ENCODE measurements at regions not wholly inside any gene's neighbourhood (a gene's known extent, or its start where the extent isn't known, plus 50 kb on each side); places are given as distances from the start of the nearest gene placed in this dataset.

GRCh38 chr5:67901814-67902496 lies 313.6 kb upstream of the PIK3R1 start:
- Histone ChIP-seq H3K27me3 (replicated peaks in 1 of 2; ENCODE audit: control insufficient read depth in 2 of 2, insufficient read depth in 2 of 2, low read length in 1 of 2) (no peaks in the 10 kb centered on the region), H3K79me2 (ENCODE audit: control insufficient read depth, insufficient read depth, low read length) (no peaks in the 10 kb centered on the region), H3K9ac (ENCODE audit: control insufficient read depth, insufficient read depth, low read length) (no peak overlapping the region), H3K4me2 (ENCODE audit: control insufficient read depth, insufficient read depth) (no peak overlapping the region), H3K36me3 (ENCODE audit: control insufficient read depth in 2 of 2, insufficient read depth in 2 of 2, low read length in 1 of 2) (no peaks in the 10 kb centered on the region), H2AFZ (ENCODE audit: control insufficient read depth, low read depth, low read length) (no peak overlapping the region), H3K27ac (ENCODE audit: control insufficient read depth, insufficient read depth) (no peak overlapping the region), H3K4me3 (no peak overlapping the region), H3K9me3 (replicated peaks; ENCODE audit: control insufficient read depth, insufficient read depth, low read length) (no peaks in the 10 kb centered on the region), H3K4me1 (ENCODE audit: control insufficient read depth, insufficient read depth, low read length) (no peaks in the 10 kb centered on the region), H4K20me1 (ENCODE audit: control insufficient read depth, insufficient read depth) (no peaks in the 10 kb centered on the region)
- FAIRE-seq, result no peak
- ChIA-PET POLR2A (no interaction called here), RAD21 (ENCODE audit: unreplicated experiment) (no interaction called here), SMC1A (ENCODE audit: uncharacterized antibody, unreplicated experiment) (no interaction called here), CTCF (no interaction called here)
- no peak for TF ChIP-seq SRF (IDR thresholded peaks at IDR 0.05; ENCODE audit: low read depth in 2 of 2, low read length in 2 of 2)
- in situ Hi-C loops (cut with MboI) (no loop called here), intact Hi-C loops (cut with micrococcal nuclease; ENCODE audit: unreplicated experiment) (no loop called here)
- ATAC-seq, result no peak
- no peak for DNase-seq (ENCODE audit: low read depth, low spot score)
- 45% methylated on average over 7 of the region's 7 CpGs for WGBS (ENCODE audit: insufficient coverage, insufficient replicate concordance, low lambda C conversion rate, missing lambda C conversion rate)
- no TSS peak for BruUV-seq (replicated peaks)

- H3K4me3 ChIP-seq, result no peak overlapping the region
- no peaks in the 10 kb centered on the region; the same call in 2 of the 3 replicates for H3K9me3 ChIP-seq (replicated peaks; ENCODE audit: control insufficient read depth, insufficient read depth, low read length)
- ChIA-PET RAD21 (ENCODE audit: unreplicated experiment) (no interaction called here), SMC1A (ENCODE audit: uncharacterized antibody, unreplicated experiment) (no interaction called here), CTCF (no interaction called here), POLR2A (no interaction called here)
- no peaks in the 10 kb centered on the region for H3K4me1 ChIP-seq (ENCODE audit: control insufficient read depth, insufficient read depth, low read length)
- H3K9ac ChIP-seq (ENCODE audit: control insufficient read depth, insufficient read depth, low read length), result no peak overlapping the region
- FAIRE-seq, result no peak
- no TSS peak for BruUV-seq (replicated peaks)
- no peak for ATAC-seq
- intact Hi-C loops (cut with micrococcal nuclease; ENCODE audit: unreplicated experiment), result no loop called here
- DNase-seq (ENCODE audit: low read depth, low spot score), result no peak
- H3K36me3 ChIP-seq (ENCODE audit: control insufficient read depth in 2 of 2, insufficient read depth in 2 of 2, low read length in 1 of 2), result no peaks in the 10 kb centered on the region
- in situ Hi-C loops (cut with MboI), result no loop called here
- H4K20me1 ChIP-seq (ENCODE audit: control insufficient read depth, insufficient read depth), result no peaks in the 10 kb centered on the region
- no peaks in the 10 kb centered on the region for H3K79me2 ChIP-seq (ENCODE audit: control insufficient read depth, insufficient read depth, low read length)
- no peak overlapping the region for H3K27ac ChIP-seq (ENCODE audit: control insufficient read depth, insufficient read depth)
- no peak overlapping the region for H2AFZ ChIP-seq (ENCODE audit: control insufficient read depth, low read depth, low read length)
- no peak overlapping the region for H3K4me2 ChIP-seq (ENCODE audit: control insufficient read depth, insufficient read depth)
- no peaks in the 10 kb centered on the region for H3K27me3 ChIP-seq (replicated peaks in 1 of 2; ENCODE audit: control insufficient read depth in 2 of 2, insufficient read depth in 2 of 2, low read length in 1 of 2)
- WGBS (ENCODE audit: insufficient coverage, insufficient replicate concordance, low lambda C conversion rate, missing lambda C conversion rate), result 38% methylated on average over 6 of the region's 6 CpGs
- TF ChIP-seq PRDM15 (CRISPR knock-in tag; IDR thresholded peaks at IDR 0.05) (no peak), RB1 (IDR thresholded peaks at IDR 0.05; ENCODE audit: borderline replicate concordance) (no peak), DPF2 (IDR thresholded peaks at IDR 0.05) (no peak), USF1 (IDR thresholded peaks at IDR 0.05; ENCODE audit: borderline replicate concordance, extremely low read length, insufficient read depth, low read depth, low read length) (no peak), MTA2 (IDR thresholded peaks at IDR 0.05; ENCODE audit: low read depth) (no peak), JUNB (IDR thresholded peaks at IDR 0.05) (no peak), CREM (IDR thresholded peaks at IDR 0.05; ENCODE audit: low read depth) (no peak), CEBPB (IDR thresholded peaks at IDR 0.05; ENCODE audit: borderline replicate concordance in 1 of 2, low read depth in 2 of 2, low read length in 2 of 2) (no peak), IKZF2 (IDR thresholded peaks at IDR 0.05) (no peak), MYC (IDR thresholded peaks at IDR 0.05; ENCODE audit: insufficient read depth, insufficient read length, insufficient replicate concordance, low read length, severe bottlenecking) (no peak), BACH1 (IDR thresholded peaks at IDR 0.05; ENCODE audit: borderline replicate concordance) (no peak)
Observed at GRCh38 chr5:67900514-67900913, 315.0 kb upstream of the PIK3R1 start.
